BLaER1 (cell line): ENCODE measurements at regions not wholly inside any gene's neighbourhood (a gene's known extent, or its start where the extent isn't known, plus 50 kb on each side); places are given as distances from the start of the nearest gene placed in this dataset.
A peak's percentile ranks its signal among the peaks of the same experiment; 100 is the strongest.

Experiments
- H3K27ac ChIP-seq: shearing (Covaris generic); formaldehyde crosslinking; 2 replicates; pipeline ENCODE4 v1.8.1; 2022
- H3K27me3 ChIP-seq: shearing (Covaris generic); formaldehyde crosslinking; 2 replicates; pipeline ENCODE4 v1.8.1; 2022
- H3K36me3 ChIP-seq: shearing (Covaris generic); formaldehyde crosslinking; 2 replicates; pipeline ENCODE4 v1.8.1; 2022
- H3K4me1 ChIP-seq: shearing (Covaris generic); formaldehyde crosslinking; 2 replicates; pipeline ENCODE4 v1.8.1; 2022
- H3K4me2 ChIP-seq: shearing (Covaris generic); formaldehyde crosslinking; 2 replicates; pipeline ENCODE4 v1.8.1; 2022
- H3K4me3 ChIP-seq: shearing (Covaris generic); formaldehyde crosslinking; 2 replicates; pipeline ENCODE4 v1.8.1; 2022
- H3K9ac ChIP-seq: shearing (Covaris generic); formaldehyde crosslinking; 2 replicates; pipeline ENCODE4 v1.8.1; 2022
- H3K9me3 ChIP-seq: shearing (Covaris generic); formaldehyde crosslinking; 2 replicates; pipeline ENCODE4 v1.8.1; 2022
- H4K20me1 ChIP-seq: shearing (Covaris generic); formaldehyde crosslinking; 2 replicates; pipeline ENCODE4 v1.8.1; 2022
- Cebpa-rat ChIP-seq: shearing (Covaris generic); IDR thresholded peaks from 2 replicates; pipeline ENCODE4 v1.8.1; 2022

GRCh38 chr11:79515781-79516180 lies 75.0 kb upstream of the TENM4 start:
- Histone ChIP-seq H3K4me3 (no peak overlapping the region), H3K9me3 (no peaks in the 10 kb centered on the region), H3K4me1 (no peaks in the 10 kb centered on the region), H3K36me3 (no peaks in the 10 kb centered on the region), H3K9ac (no peak overlapping the region), H3K27ac (no peak overlapping the region), H3K27me3 (no peaks in the 10 kb centered on the region), H4K20me1 (no peaks in the 10 kb centered on the region), H3K4me2 (no peak overlapping the region)
- no peak for TF ChIP-seq Cebpa-rat

GRCh38 chr11:79514695-79515094 lies 73.9 kb upstream of the TENM4 start:
- H4K20me1 ChIP-seq: no peaks in the 10 kb centered on the region
- no peaks in the 10 kb centered on the region for H3K36me3 ChIP-seq
- H3K4me1 ChIP-seq: no peaks in the 10 kb centered on the region
- TF ChIP-seq Cebpa-rat: no peak
- H3K27ac ChIP-seq: no peak overlapping the region
- no peak overlapping the region for H3K9ac ChIP-seq
- H3K4me2 ChIP-seq: no peak overlapping the region
- H3K4me3 ChIP-seq: no peak overlapping the region
- no peaks in the 10 kb centered on the region for H3K27me3 ChIP-seq
- no peaks in the 10 kb centered on the region for H3K9me3 ChIP-seq

- H3K36me3 ChIP-seq: no peaks in the 10 kb centered on the region
- no peak for TF ChIP-seq Cebpa-rat
- H4K20me1 ChIP-seq: no peaks in the 10 kb centered on the region
- H3K9me3 ChIP-seq: no peaks in the 10 kb centered on the region
- no peak overlapping the region for H3K4me3 ChIP-seq
- no peaks in the 10 kb centered on the region for H3K4me1 ChIP-seq
- H3K9ac ChIP-seq: no peak overlapping the region
- no peak overlapping the region for H3K4me2 ChIP-seq
- H3K27ac ChIP-seq: no peak overlapping the region
- H3K27me3 ChIP-seq: no peaks in the 10 kb centered on the region
Measured at GRCh38 chr11:79514290-79514689, 73.5 kb upstream of the TENM4 start.

- no peaks in the 10 kb centered on the region for H4K20me1 ChIP-seq
- H3K9me3 ChIP-seq: no peaks in the 10 kb centered on the region
- H3K27me3 ChIP-seq: no peaks in the 10 kb centered on the region
- no peaks in the 10 kb centered on the region for H3K36me3 ChIP-seq
- no peak overlapping the region for H3K27ac ChIP-seq
- no peaks in the 10 kb centered on the region for H3K4me1 ChIP-seq
- no peak overlapping the region for H3K9ac ChIP-seq
- no peak overlapping the region for H3K4me2 ChIP-seq
- H3K4me3 ChIP-seq: no peak overlapping the region
- TF ChIP-seq Cebpa-rat: no peak
Measured at GRCh38 chr11:79512706-79513469, 72.1 kb upstream of the TENM4 start.

- Histone ChIP-seq H4K20me1 (no peaks in the 10 kb centered on the region), H3K4me2 (no peak overlapping the region), H3K27ac (no peak overlapping the region), H3K27me3 (no peaks in the 10 kb centered on the region), H3K4me3 (no peak overlapping the region), H3K36me3 (no peaks in the 10 kb centered on the region), H3K9me3 (no peaks in the 10 kb centered on the region), H3K4me1 (no peaks in the 10 kb centered on the region), H3K9ac (no peak overlapping the region)
- no peak for TF ChIP-seq Cebpa-rat
Measured at GRCh38 chr11:79510960-79511359, 70.1 kb upstream of the TENM4 start.

- no peak overlapping the region for H3K27ac ChIP-seq
- TF ChIP-seq Cebpa-rat: no peak
- no peak overlapping the region for H3K4me2 ChIP-seq
Measured at GRCh38 chr11:79508461-79508860, 67.6 kb upstream of the TENM4 start.

GRCh38 chr11:79507706-79508105 lies 66.9 kb upstream of the TENM4 start:
- Histone ChIP-seq H3K4me2 (no peak overlapping the region), H3K36me3 (no peaks in the 10 kb centered on the region), H3K9me3 (no peaks in the 10 kb centered on the region), H3K27me3 (no peaks in the 10 kb centered on the region), H3K9ac (no peak overlapping the region), H3K4me3 (no peak overlapping the region), H3K27ac (no peak overlapping the region), H4K20me1 (no peaks in the 10 kb centered on the region), H3K4me1 (peaks cover 6% of the 10 kb centered on the region)
- TF ChIP-seq Cebpa-rat: no peak

More at GRCh38 chr11:79508461-79508860, 67.6 kb upstream of the TENM4 start:
- H3K4me3 ChIP-seq: no peak overlapping the region
- no peaks in the 10 kb centered on the region for H3K4me1 ChIP-seq
- no peak overlapping the region for H3K9ac ChIP-seq
- no peaks in the 10 kb centered on the region for H3K9me3 ChIP-seq
- H3K36me3 ChIP-seq: no peaks in the 10 kb centered on the region
- no peaks in the 10 kb centered on the region for H4K20me1 ChIP-seq
- no peaks in the 10 kb centered on the region for H3K27me3 ChIP-seq

- no peak overlapping the region for H3K9ac ChIP-seq
- H4K20me1 ChIP-seq: no peaks in the 10 kb centered on the region
- no peaks in the 10 kb centered on the region for H3K36me3 ChIP-seq
- TF ChIP-seq Cebpa-rat: no peak
- H3K4me1 ChIP-seq: peaks cover 6% of the 10 kb centered on the region
- H3K9me3 ChIP-seq: no peaks in the 10 kb centered on the region
- no peak overlapping the region for H3K27ac ChIP-seq
- H3K4me2 ChIP-seq: no peak overlapping the region
- H3K4me3 ChIP-seq: no peak overlapping the region
- H3K27me3 ChIP-seq: no peaks in the 10 kb centered on the region
Measured at GRCh38 chr11:79506734-79507344, 66.0 kb upstream of the TENM4 start.

- no peak for TF ChIP-seq Cebpa-rat
- H3K4me1 ChIP-seq: peaks cover 6% of the 10 kb centered on the region
- H3K36me3 ChIP-seq: no peaks in the 10 kb centered on the region
- H3K27me3 ChIP-seq: no peaks in the 10 kb centered on the region
- no peaks in the 10 kb centered on the region for H4K20me1 ChIP-seq
- no peaks in the 10 kb centered on the region for H3K9me3 ChIP-seq
- H3K9ac ChIP-seq: no peak overlapping the region
- H3K27ac ChIP-seq: no peak overlapping the region
- H3K4me2 ChIP-seq: no peak overlapping the region
- no peak overlapping the region for H3K4me3 ChIP-seq
Measured at GRCh38 chr11:79506124-79506523, 65.3 kb upstream of the TENM4 start.

- Histone ChIP-seq H3K4me1 (peaks cover 6% of the 10 kb centered on the region), H3K9me3 (peaks cover 10% of the 10 kb centered on the region), H3K9ac (no peak overlapping the region), H3K4me3 (no peak overlapping the region), H3K4me2 (peak overlapping the region; percentile 5; the same call in 1 of the 2 replicates), H3K36me3 (no peaks in the 10 kb centered on the region), H3K27me3 (no peaks in the 10 kb centered on the region), H4K20me1 (no peaks in the 10 kb centered on the region), H3K27ac (no peak overlapping the region)
- no peak for TF ChIP-seq Cebpa-rat
Measured at GRCh38 chr11:79503028-79503427, 62.2 kb upstream of the TENM4 start.
